ENCODE measurements at regions not wholly inside any gene's neighbourhood (a gene's known extent, or its start where the extent isn't known, plus 50 kb on each side); places are given as distances from the start of the nearest gene placed in this dataset.

- TF ChIP-seq, protein P1, sequence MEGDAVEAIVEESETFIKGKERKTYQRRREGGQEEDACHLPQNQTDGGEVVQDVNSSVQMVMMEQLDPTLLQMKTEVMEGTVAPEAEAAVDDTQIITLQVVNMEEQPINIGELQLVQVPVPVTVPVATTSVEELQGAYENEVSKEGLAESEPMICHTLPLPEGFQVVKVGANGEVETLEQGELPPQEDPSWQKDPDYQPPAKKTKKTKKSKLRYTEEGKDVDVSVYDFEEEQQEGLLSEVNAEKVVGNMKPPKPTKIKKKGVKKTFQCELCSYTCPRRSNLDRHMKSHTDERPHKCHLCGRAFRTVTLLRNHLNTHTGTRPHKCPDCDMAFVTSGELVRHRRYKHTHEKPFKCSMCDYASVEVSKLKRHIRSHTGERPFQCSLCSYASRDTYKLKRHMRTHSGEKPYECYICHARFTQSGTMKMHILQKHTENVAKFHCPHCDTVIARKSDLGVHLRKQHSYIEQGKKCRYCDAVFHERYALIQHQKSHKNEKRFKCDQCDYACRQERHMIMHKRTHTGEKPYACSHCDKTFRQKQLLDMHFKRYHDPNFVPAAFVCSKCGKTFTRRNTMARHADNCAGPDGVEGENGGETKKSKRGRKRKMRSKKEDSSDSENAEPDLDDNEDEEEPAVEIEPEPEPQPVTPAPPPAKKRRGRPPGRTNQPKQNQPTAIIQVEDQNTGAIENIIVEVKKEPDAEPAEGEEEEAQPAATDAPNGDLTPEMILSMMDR (IDR thresholded peaks at IDR 0.05), result no peak
- Histone ChIP-seq H3K36me3 (ENCODE audit: control insufficient read depth, insufficient read depth, low read length) (no peaks in the 10 kb centered on the region), H3K9me3 (ENCODE audit: control insufficient read depth, low read length) (no peaks in the 10 kb centered on the region), H3K27ac (no peak overlapping the region), H2AFZ (no peak overlapping the region), H3K4me1 (no peaks in the 10 kb centered on the region), H3K27me3 (ENCODE audit: control insufficient read depth, insufficient read depth, low read length) (no peaks in the 10 kb centered on the region), H3K79me2 (no peaks in the 10 kb centered on the region), H3K4me3 (ENCODE audit: low read depth, low read length) (no peak overlapping the region), H3K4me2 (ENCODE audit: low read length) (no peak overlapping the region), H3K9ac (no peak overlapping the region)
Observed at GRCh38 chr12:60349232-60349978, 753.6 kb downstream of the SLC16A7 start.

GRCh38 chr12:60387356-60387755 lies 791.5 kb downstream of the SLC16A7 start:
- no peaks in the 10 kb centered on the region for H3K79me2 ChIP-seq
- no peak overlapping the region for H3K4me2 ChIP-seq (ENCODE audit: low read length)
- TF ChIP-seq, protein P1 (IDR thresholded peaks at IDR 0.05), result no peak
- H3K4me3 ChIP-seq (ENCODE audit: low read depth, low read length), result no peak overlapping the region
- H3K4me1 ChIP-seq, result no peaks in the 10 kb centered on the region
- H3K27ac ChIP-seq, result no peak overlapping the region
- H2AFZ ChIP-seq, result no peak overlapping the region
- no peak overlapping the region for H3K9ac ChIP-seq
- H3K9me3 ChIP-seq (ENCODE audit: control insufficient read depth, low read length), result no peaks in the 10 kb centered on the region
- H3K36me3 ChIP-seq (ENCODE audit: control insufficient read depth, insufficient read depth, low read length), result no peaks in the 10 kb centered on the region
- no peaks in the 10 kb centered on the region for H3K27me3 ChIP-seq (ENCODE audit: control insufficient read depth, insufficient read depth, low read length)

DNA sequence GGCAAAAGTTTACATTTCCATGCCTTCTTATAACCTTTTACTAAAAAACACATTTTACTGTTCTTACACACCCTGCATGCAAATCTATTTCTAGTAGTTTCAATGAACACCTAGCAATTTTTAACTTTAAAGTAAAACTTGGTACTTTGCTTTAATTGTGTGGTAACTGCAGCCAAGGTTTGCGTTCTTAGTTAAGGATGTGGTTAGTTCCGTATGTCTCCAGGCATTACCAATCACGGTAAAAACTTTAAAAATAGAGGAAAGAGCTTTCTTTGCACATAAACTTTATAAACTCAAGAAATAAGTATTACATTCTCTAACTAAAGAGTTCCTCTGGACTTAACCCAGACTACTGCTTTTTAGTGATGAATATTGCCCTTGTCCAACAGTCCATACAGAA lies 795.2 kb downstream of the SLC16A7 start:
- no peaks in the 10 kb centered on the region for H3K4me1 ChIP-seq
- H3K4me3 ChIP-seq (ENCODE audit: low read depth, low read length), result no peak overlapping the region
- no peaks in the 10 kb centered on the region for H3K36me3 ChIP-seq (ENCODE audit: control insufficient read depth, insufficient read depth, low read length)
- no peak overlapping the region for H3K4me2 ChIP-seq (ENCODE audit: low read length)
- no peak overlapping the region for H3K9ac ChIP-seq
- no peak overlapping the region for H2AFZ ChIP-seq
- H3K27me3 ChIP-seq (ENCODE audit: control insufficient read depth, insufficient read depth, low read length), result no peaks in the 10 kb centered on the region
- TF ChIP-seq, protein P1 (IDR thresholded peaks at IDR 0.05), result no peak
- H3K79me2 ChIP-seq, result no peaks in the 10 kb centered on the region
- H3K27ac ChIP-seq, result no peak overlapping the region
- H3K9me3 ChIP-seq (ENCODE audit: control insufficient read depth, low read length), result no peaks in the 10 kb centered on the region

GRCh38 chr12:60391791-60392190 lies 796.0 kb downstream of the SLC16A7 start:
- H3K4me2 ChIP-seq (ENCODE audit: low read length), result no peak overlapping the region
- H3K9me3 ChIP-seq (ENCODE audit: control insufficient read depth, low read length), result no peaks in the 10 kb centered on the region
- H2AFZ ChIP-seq, result no peak overlapping the region
- TF ChIP-seq, protein P1 (IDR thresholded peaks at IDR 0.05), result no peak
- H3K79me2 ChIP-seq, result no peaks in the 10 kb centered on the region
- H3K27ac ChIP-seq, result no peak overlapping the region
- H3K4me1 ChIP-seq, result no peaks in the 10 kb centered on the region
- no peak overlapping the region for H3K9ac ChIP-seq
- no peaks in the 10 kb centered on the region for H3K36me3 ChIP-seq (ENCODE audit: control insufficient read depth, insufficient read depth, low read length)
- no peaks in the 10 kb centered on the region for H3K27me3 ChIP-seq (ENCODE audit: control insufficient read depth, insufficient read depth, low read length)
- H3K4me3 ChIP-seq (ENCODE audit: low read depth, low read length), result no peak overlapping the region

DNA sequence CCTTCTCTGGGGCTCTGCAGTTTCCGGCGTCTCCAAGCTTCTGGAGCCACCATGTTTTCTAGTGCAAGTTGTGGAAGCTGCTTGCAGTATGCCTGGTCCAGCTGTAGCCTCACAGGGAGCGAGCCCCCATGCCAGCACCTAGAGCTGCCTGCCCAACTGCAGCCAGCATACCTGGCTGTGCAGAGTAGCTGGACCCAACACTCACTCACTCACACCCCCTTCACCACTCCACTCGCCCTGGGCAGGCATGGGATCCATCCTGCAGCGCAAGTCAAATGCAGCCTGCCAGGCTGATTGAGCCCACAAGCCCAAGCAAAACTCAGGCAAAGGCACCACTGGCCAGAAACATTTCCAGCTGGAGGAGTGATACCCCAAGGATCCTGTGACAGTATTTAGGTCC lies 797.3 kb downstream of the SLC16A7 start:
- Histone ChIP-seq H3K27ac (no peak overlapping the region), H2AFZ (no peak overlapping the region), H3K4me3 (ENCODE audit: low read depth, low read length) (no peak overlapping the region), H3K79me2 (no peaks in the 10 kb centered on the region), H3K36me3 (ENCODE audit: control insufficient read depth, insufficient read depth, low read length) (no peaks in the 10 kb centered on the region), H3K9ac (no peak overlapping the region), H3K4me2 (ENCODE audit: low read length) (no peak overlapping the region), H3K27me3 (ENCODE audit: control insufficient read depth, insufficient read depth, low read length) (no peaks in the 10 kb centered on the region), H3K9me3 (ENCODE audit: control insufficient read depth, low read length) (no peaks in the 10 kb centered on the region), H3K4me1 (no peaks in the 10 kb centered on the region)
- TF ChIP-seq, protein P1 (IDR thresholded peaks at IDR 0.05), result no peak
